ENCODE measurements at regions not wholly inside any gene's neighbourhood (a gene's known extent, or its start where the extent isn't known, plus 50 kb on each side); places are given as distances from the start of the nearest gene placed in this dataset.

GRCh38 chr7:156172638-156173037, 360.4 kb upstream of the SHH start:
- H3K27ac Mint-ChIP-seq: no peak overlapping the region
- POLR2A ChIA-PET: no interaction called here
- peaks cover 0 to 3% (median 0%) of the 10 kb centered on the region in 4 experiments for H3K27me3 ChIP-seq (replicated peaks in 1 of 4; ENCODE audit: control extremely low read depth in 1 of 4, control insufficient read depth in 3 of 4, insufficient read depth in 4 of 4, low read length in 3 of 4)

More at GRCh38 chr7:156172638-156173037, 360.4 kb upstream of the SHH start:
- H3K27ac ChIP-seq (ENCODE audit: low read length in 2 of 2): no peak overlapping the region
- intact Hi-C loops (cut with micrococcal nuclease): no loop called here
- H3K4me1 ChIP-seq (ENCODE audit: control insufficient read depth in 2 of 2, insufficient read depth in 2 of 2, low read length in 2 of 2): no peaks in the 10 kb centered on the region
- peaks cover 0 to 5% (median 0%) of the 10 kb centered on the region in 3 donors for H3K9me3 ChIP-seq (ENCODE audit: control extremely low read depth in 1 of 3, control insufficient read depth in 2 of 3, insufficient read depth in 1 of 3, low read length in 2 of 3)
- H3K9me3 Mint-ChIP-seq (ENCODE audit: insufficient read depth): no peaks in the 10 kb centered on the region
- H3K4me3 Mint-ChIP-seq: no peak overlapping the region
- H3K9ac ChIP-seq (ENCODE audit: low read length): no peak overlapping the region
- no peaks in the 10 kb centered on the region for H3K79me2 ChIP-seq (ENCODE audit: control insufficient read depth, insufficient read depth, low read length)
- ATAC-seq (ENCODE audit: low read depth) (no peak), DNase-seq (no peak)
- no peak overlapping the region for H2AFZ ChIP-seq (ENCODE audit: insufficient read depth, low read depth, low read length, poor library complexity, severe bottlenecking)
- H3K27me3 Mint-ChIP-seq: no peaks in the 10 kb centered on the region
- no peak overlapping the region for H3K4me2 ChIP-seq (replicated peaks; ENCODE audit: low read depth, low read length, poor library complexity, severe bottlenecking)
- no peak overlapping the region for H3K4me3 ChIP-seq (ENCODE audit: control extremely low read depth in 1 of 5, extremely low read depth in 1 of 5, insufficient read depth in 1 of 5, low read depth in 2 of 5, low read length in 4 of 5)
- CTCF ChIA-PET: no interaction called here
- no peaks in the 10 kb centered on the region for H4K20me1 ChIP-seq (ENCODE audit: control insufficient read depth, insufficient read depth, low read length, poor library complexity, severe bottlenecking)
- H3K36me3 ChIP-seq (replicated peaks in 1 of 2; ENCODE audit: control extremely low read depth in 1 of 2, control insufficient read depth in 1 of 2, extremely low read depth in 1 of 2, insufficient read depth in 2 of 2, low read length in 1 of 2): no peaks in the 10 kb centered on the region
- WGBS (ENCODE audit: insufficient coverage): 75% methylated on average over 5 of the region's 6 CpGs
- H3K4me1 Mint-ChIP-seq: no peaks in the 10 kb centered on the region
- TF ChIP-seq CTCF (IDR thresholded peaks at IDR 0.05) (no peak), EZH2 (IDR thresholded peaks at IDR 0.05; ENCODE audit: borderline replicate concordance, insufficient read depth, low read depth, low read length, poor library complexity, severe bottlenecking) (no peak)

Data from B cell (primary cell).